Tibial artery (tissue), 4 donors: ENCODE measurements at regions not wholly inside any gene's neighbourhood (a gene's known extent, or its start where the extent isn't known, plus 50 kb on each side); places are given as distances from the start of the nearest gene placed in this dataset.
"Not testable (repeated sequence)": the region's sequence is repeated elsewhere in the genome, so short reads cannot be mapped to it uniquely, and the experiment has no call there.

Experiments
- DNase-seq, 2 donors: peaks; one replicate each; pipeline ENCODE4 v3.0.0-alpha.2; 2019
- H3K27ac ChIP-seq, 2 donors: fragments of 200-600 bp; sonication (generic) in 1 of 2; 1 replicate in 1 of 2; 2 replicates in 1 of 2; pipeline ENCODE4 v1.5.1; 2018 to 2019; ENCODE audit warnings: mild to moderate bottlenecking in 1 of 2
- H3K27me3 ChIP-seq, 2 donors: fragments of 200-600 bp; sonication (generic) in 1 of 2; one replicate each; pipeline versions ENCODE4 v1.5.1 to v1.6.0; 2016 to 2019
- H3K36me3 ChIP-seq, 3 donors: fragments of 200-600 bp; sonication (generic) in 2 of 3; one replicate each; pipeline ENCODE4 v1.5.1; 2016 to 2019; ENCODE audit warnings: mild to moderate bottlenecking in 2 of 3
- H3K4me1 ChIP-seq, 4 donors: fragments of 200-600 bp; sonication (generic) in 2 of 4; 1 replicate in 3 of 4; 2 replicates in 1 of 4; pipeline ENCODE4 v1.5.1; 2016 to 2019
- H3K4me3 ChIP-seq, 2 donors: fragments of 200-600 bp; sonication (generic) in 1 of 2; 1 replicate in 1 of 2; 2 replicates in 1 of 2; pipeline ENCODE4 v1.5.1; 2018 to 2019; ENCODE audit warnings: mild to moderate bottlenecking in 2 of 2
- H3K9me3 ChIP-seq, 3 donors: fragments of 200-600 bp; sonication (generic) in 1 of 3; one replicate each; pipeline ENCODE4 v1.5.1; 2016 to 2019
- intact Hi-C: fragments of 100-400 bp; cut with DNase I; formaldehyde crosslinking; loops from one replicate; pipeline ENCODE4 v1.15.0; 2023; ENCODE audit warnings: low total_unique reads
- TF ChIP-seq, protein P1 (sequence below), 2 experiments: fragments of 200-600 bp in 1 of 2; fragments of 450-650 bp in 1 of 2; IDR thresholded peaks; one replicate each; pipeline ENCODE4 v1.5.1; 2017 to 2019; ENCODE audit warnings: antibody characterized with exemption in 2 of 2, mild to moderate bottlenecking in 1 of 2, moderate library complexity in 1 of 2

DNA sequence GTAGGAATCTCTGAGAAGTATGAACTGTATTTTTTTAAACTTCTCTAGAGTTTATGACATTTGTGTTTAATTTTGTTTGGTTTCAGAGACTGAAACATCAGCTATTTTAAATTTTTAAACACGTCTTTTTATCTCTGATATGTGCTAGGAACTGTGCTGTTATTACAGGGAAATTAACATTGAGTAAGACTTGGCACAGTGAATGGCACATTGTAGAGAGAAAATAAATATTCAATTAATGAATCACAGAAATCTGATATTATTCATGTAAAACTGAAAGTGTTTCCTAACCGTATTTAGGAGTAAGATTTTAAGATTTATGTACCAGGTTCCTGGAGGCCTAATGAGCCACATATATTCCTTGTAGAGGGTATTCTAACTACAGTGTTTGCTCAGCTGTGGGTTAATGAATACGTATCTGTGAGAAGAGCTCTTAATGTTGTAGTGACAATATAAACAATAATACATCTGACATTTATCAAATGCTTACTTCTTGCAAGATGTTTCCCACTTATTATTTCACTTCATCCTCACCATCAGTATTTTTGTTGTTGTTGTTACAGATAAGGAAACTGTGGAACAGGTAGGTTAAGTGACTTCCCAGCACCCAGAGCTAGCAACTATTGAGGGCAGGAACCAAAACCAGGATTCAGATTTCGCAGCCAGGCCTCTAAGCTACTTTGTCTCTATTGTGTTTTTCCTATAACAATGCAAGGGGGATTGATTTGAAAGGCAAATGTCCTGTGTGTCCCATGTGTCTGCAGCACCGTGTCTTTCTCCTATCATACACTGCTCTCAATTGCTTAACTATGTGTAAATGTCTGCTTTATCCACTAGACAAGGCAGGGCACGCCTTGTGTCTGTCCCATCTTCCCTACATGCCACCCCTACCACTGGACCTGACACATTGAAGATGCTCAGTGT lies 121.1 kb upstream of the FAM9C start:
- H3K4me3 ChIP-seq, result no peak overlapping the region
- no peaks in the 10 kb centered on the region for H3K27me3 ChIP-seq
- H3K36me3 ChIP-seq, result no peaks in the 10 kb centered on the region
- TF ChIP-seq, protein P1, sequence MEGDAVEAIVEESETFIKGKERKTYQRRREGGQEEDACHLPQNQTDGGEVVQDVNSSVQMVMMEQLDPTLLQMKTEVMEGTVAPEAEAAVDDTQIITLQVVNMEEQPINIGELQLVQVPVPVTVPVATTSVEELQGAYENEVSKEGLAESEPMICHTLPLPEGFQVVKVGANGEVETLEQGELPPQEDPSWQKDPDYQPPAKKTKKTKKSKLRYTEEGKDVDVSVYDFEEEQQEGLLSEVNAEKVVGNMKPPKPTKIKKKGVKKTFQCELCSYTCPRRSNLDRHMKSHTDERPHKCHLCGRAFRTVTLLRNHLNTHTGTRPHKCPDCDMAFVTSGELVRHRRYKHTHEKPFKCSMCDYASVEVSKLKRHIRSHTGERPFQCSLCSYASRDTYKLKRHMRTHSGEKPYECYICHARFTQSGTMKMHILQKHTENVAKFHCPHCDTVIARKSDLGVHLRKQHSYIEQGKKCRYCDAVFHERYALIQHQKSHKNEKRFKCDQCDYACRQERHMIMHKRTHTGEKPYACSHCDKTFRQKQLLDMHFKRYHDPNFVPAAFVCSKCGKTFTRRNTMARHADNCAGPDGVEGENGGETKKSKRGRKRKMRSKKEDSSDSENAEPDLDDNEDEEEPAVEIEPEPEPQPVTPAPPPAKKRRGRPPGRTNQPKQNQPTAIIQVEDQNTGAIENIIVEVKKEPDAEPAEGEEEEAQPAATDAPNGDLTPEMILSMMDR (IDR thresholded peaks at IDR 0.05), result no peak
- DNase-seq, result no peak
- intact Hi-C loops, result no loop called here
- peaks cover 0 to 7% (median 5%) of the 10 kb centered on the region in 4 donors for H3K4me1 ChIP-seq
- no peaks in the 10 kb centered on the region for H3K9me3 ChIP-seq
- H3K27ac ChIP-seq, result peak overlapping the region in 1 of 2 donors; percentile 35

DNA sequence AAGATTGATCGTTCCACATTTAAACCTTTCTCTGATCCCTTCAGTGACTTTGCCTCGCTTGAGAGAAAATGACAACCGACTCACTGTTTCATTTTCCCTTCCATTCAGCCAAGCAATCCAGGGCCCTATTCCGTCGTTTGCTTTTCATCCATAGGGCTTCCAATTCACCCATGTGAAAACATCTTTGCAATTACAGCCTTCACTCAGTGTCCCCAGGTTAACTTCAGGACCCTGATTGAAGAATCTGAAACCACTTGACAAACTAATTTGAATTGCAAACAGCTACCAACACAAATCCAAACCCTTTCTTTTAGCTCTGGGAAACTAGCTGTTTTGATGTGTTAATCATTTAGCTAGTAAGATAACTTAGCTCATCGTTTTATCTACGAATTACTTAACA lies 120.2 kb upstream of the FAM9C start:
- H3K27me3 ChIP-seq, result no peaks in the 10 kb centered on the region
- no peaks in the 10 kb centered on the region for H3K36me3 ChIP-seq
- no peak for DNase-seq
- peak overlapping the region in 1 of 2 donors; percentile 35 for H3K27ac ChIP-seq
- intact Hi-C loops, result no loop called here
- no peaks in the 10 kb centered on the region for H3K9me3 ChIP-seq
- TF ChIP-seq, protein P1 (IDR thresholded peaks at IDR 0.05), result no peak
- no peak overlapping the region for H3K4me3 ChIP-seq
- H3K4me1 ChIP-seq, result peaks cover 0 to 9% (median 5%) of the 10 kb centered on the region in 4 donors

DNA sequence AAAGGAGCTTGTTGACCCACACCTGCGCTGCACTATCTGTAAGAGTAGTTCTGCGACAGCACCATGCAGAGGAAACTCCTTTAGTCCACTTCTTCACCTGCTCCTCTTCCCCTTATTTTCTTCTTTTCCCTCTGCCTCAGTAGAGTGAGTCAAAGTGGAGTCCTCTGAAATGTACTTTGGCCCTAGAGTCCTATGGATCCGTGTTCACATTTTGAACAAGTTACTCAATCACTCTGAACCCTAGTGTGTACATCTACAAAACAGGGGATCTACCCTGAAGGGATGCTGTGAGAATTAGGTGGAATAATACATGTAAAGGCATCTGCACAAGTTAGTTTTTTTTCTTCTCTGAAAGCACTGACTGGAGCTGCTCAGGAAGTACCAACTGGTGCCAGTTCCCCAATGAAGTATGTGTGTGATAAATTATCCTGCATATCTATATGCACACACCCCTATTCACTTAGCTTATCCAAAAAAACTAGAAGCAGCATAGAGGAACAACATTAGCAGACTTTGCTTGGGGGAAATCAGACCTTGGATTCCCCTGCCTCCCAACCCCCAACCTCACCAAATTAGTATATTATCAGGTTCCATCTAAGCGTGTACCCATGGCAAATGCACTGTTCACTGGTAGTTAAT lies 118.5 kb upstream of the FAM9C start:
- no peak overlapping the region for H3K27ac ChIP-seq

DNA sequence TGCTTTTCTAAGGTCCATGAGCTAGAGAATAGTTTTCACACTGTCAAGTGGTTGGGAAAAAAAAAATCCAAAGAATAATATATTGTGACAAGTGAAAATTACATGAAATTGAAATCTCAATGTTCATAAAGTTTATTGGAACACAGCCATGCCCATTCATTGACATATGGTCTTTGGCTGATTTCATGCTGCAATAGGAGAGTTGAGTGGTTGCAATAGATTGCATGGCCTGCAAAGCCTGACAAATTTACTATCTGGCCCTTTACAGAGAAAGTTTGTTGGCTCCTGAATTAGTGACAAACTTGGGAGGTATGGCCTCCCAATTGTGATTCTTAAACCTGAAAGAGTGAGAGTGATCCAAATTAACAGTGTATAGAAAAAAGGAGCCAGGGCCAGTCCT lies 115.5 kb upstream of the FAM9C start:
- Histone ChIP-seq H3K36me3 (no peaks in the 10 kb centered on the region), H3K27ac (peak overlapping the region in 1 of 2 donors; percentile 55), H3K4me1 (peaks cover 0 to 6% (median 4%) of the 10 kb centered on the region in 4 donors), H3K9me3 (no peaks in the 10 kb centered on the region), H3K4me3 (no peak overlapping the region), H3K27me3 (no peaks in the 10 kb centered on the region)
- TF ChIP-seq, protein P1 (IDR thresholded peaks at IDR 0.05), result no peak
- no peak for DNase-seq
- intact Hi-C loops, result no loop called here

More for the DNA sequence above, 118.5 kb upstream of the FAM9C start:
- TF ChIP-seq, protein P1 (IDR thresholded peaks at IDR 0.05), result no peak
- Histone ChIP-seq H3K36me3 (no peaks in the 10 kb centered on the region), H3K9me3 (no peaks in the 10 kb centered on the region), H3K4me1 (peaks cover 0 to 9% (median 5%) of the 10 kb centered on the region in 4 donors), H3K4me3 (no peak overlapping the region), H3K27me3 (no peaks in the 10 kb centered on the region)
- DNase-seq, result no peak
- intact Hi-C loops, result no loop called here

DNA sequence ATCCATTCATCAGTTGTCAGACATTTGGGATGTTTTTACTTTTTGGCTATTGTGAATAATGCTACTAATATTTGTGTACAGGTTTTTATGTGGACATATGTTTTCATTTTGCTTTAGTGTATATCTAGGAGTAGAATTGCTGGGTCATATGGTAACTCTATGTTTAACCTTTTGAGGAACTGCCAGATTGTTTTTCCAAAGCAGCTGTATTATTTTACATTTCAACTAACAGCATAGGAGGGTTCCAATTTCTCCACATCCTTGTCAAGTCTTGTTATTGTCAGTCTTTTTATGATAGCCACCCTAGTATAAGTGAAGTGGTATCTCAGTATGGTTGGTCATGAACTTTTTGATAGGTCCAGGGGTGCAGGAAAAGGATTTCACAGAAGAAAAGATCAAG lies 114.5 kb upstream of the FAM9C start:
- DNase-seq, result no peak
- Histone ChIP-seq H3K9me3 (peaks cover 0 to 3% (median 0%) of the 10 kb centered on the region in 3 donors), H3K27ac (no peak overlapping the region), H3K4me3 (no peak overlapping the region), H3K36me3 (no peaks in the 10 kb centered on the region), H3K27me3 (no peaks in the 10 kb centered on the region), H3K4me1 (peaks cover 0 to 6% (median 4%) of the 10 kb centered on the region in 4 donors)
- TF ChIP-seq, protein P1 (IDR thresholded peaks at IDR 0.05), result no peak
- intact Hi-C loops, result no loop called here

DNA sequence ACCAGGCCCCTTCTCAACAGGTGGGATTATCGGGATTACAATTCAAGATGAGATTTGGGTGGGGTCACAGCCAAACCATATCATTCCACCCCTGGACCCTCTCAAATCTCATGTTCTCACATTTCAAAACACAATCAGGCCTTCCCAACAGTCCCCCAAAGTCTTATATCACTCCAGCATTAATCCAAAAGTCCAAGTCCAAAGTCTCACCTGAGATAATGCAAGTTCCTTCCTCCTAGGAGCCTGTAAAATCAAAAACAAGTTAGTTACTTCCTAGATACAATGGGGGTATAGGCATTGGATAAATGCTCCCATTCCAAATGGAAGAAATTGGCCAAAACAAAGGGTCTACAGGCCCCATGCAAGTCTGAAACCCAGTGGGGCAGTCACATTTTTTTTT lies 111.1 kb upstream of the FAM9C start:
- H3K4me3 ChIP-seq, DNase-seq, H3K9me3 ChIP-seq, H3K4me1 ChIP-seq, H3K27me3 ChIP-seq, H3K36me3 ChIP-seq, intact Hi-C loops, H3K27ac ChIP-seq: not testable (repeated sequence)
